HCT116 (cell line): ENCODE measurements at regions not wholly inside any gene's neighbourhood (a gene's known extent, or its start where the extent isn't known, plus 50 kb on each side); places are given as distances from the start of the nearest gene placed in this dataset.

Experiments
- ATF3 ChIP-seq: IDR thresholded peaks from 2 replicates; pipeline ENCODE4 v1.6.1; 2012
- CEBPB ChIP-seq: IDR thresholded peaks from 2 replicates; pipeline ENCODE4 v1.6.1; 2012; ENCODE audit warnings: low read depth
- CTCF ChIP-seq, 3 experiments: fragments of 200-600 bp in 1 of 3; sonication (generic) in 1 of 3; IDR thresholded peaks in 2 of 3; conservative IDR thresholded peaks in 1 of 3; 2 replicates each; pipeline ENCODE4 v1.5.1; 2012 to 2017; ENCODE audit warnings: low read depth in 2 of 3, low read length in 2 of 3, antibody characterized with exemption in 1 of 3, borderline replicate concordance in 1 of 3, control low read depth in 1 of 3, mild to moderate bottlenecking in 1 of 3, mixed read lengths in 1 of 3, mixed run types in 1 of 3, moderate library complexity in 1 of 3; ENCODE audit not compliant: insufficient read depth in 1 of 3
- EZH2 ChIP-seq: fragments of 200-600 bp; sonication (generic); IDR thresholded peaks from 2 replicates; pipeline ENCODE4 v1.6.1; 2017; ENCODE audit warnings: antibody characterized with exemption, mixed run types
- EZH2phosphoT487 ChIP-seq: fragments of 200-600 bp; IDR thresholded peaks from 2 replicates; pipeline ENCODE4 v1.6.1; 2018; ENCODE audit warnings: antibody characterized with exemption, borderline replicate concordance
- FOSL1 ChIP-seq: IDR thresholded peaks from 2 replicates; pipeline ENCODE4 v1.6.1; 2012; ENCODE audit warnings: low read depth
- MAX ChIP-seq: IDR thresholded peaks from 2 replicates; pipeline ENCODE4 v1.6.1; 2012
- POLR2A ChIP-seq: IDR thresholded peaks from 2 replicates; pipeline ENCODE4 v1.7.0; 2011; ENCODE audit warnings: borderline replicate concordance; ENCODE audit not compliant: insufficient read depth, insufficient read length; ENCODE audit errors: extremely low read depth
- POLR2AphosphoS5 ChIP-seq: IDR thresholded peaks from 2 replicates; pipeline ENCODE4 v1.6.1; 2011; ENCODE audit warnings: mild to moderate bottlenecking, low read depth, low read length, moderate library complexity
- SP1 ChIP-seq: IDR thresholded peaks from 2 replicates; pipeline ENCODE4 v1.6.1; 2012; ENCODE audit warnings: low read depth
- YY1 ChIP-seq: IDR thresholded peaks from 2 replicates; pipeline ENCODE4 v1.6.1; 2011; ENCODE audit warnings: low read length, low read depth, moderate library complexity, mild to moderate bottlenecking; ENCODE audit not compliant: insufficient replicate concordance; ENCODE audit errors: extremely low read depth
- ZFX ChIP-seq: fragments of 450-650 bp; IDR thresholded peaks from 2 replicates; pipeline ENCODE4 v1.6.1; 2017
- ZNF274 ChIP-seq: fragments of 200-500 bp; sonication (Bioruptor generic); IDR thresholded peaks from 2 replicates; pipeline ENCODE4 v1.6.1; 2014; ENCODE audit warnings: mild to moderate bottlenecking, low read depth, low read length, inconsistent platforms

GRCh38 chr15:81427176-81427575 is 53.2 kb upstream of the TMC3 start:
- TF ChIP-seq EZH2phosphoT487, result no peak
- TF ChIP-seq MAX, result no peak
- TF ChIP-seq ZFX, result no peak
- no peak for TF ChIP-seq CTCF (IDR thresholded peaks at IDR 0.05 in 2 of 3, conservative IDR thresholded peaks at IDR 0.05 in 1 of 3; ENCODE audit: borderline replicate concordance in 1 of 3, insufficient read depth in 1 of 3, low read depth in 2 of 3, low read length in 2 of 3)
- no peak for TF ChIP-seq ATF3
- TF ChIP-seq ZNF274, result no peak
- no peak for TF ChIP-seq YY1
- no peak for TF ChIP-seq POLR2AphosphoS5
- TF ChIP-seq POLR2A, result no peak
- no peak for TF ChIP-seq FOSL1
- no peak for TF ChIP-seq EZH2
- no peak for TF ChIP-seq CEBPB
- no peak for TF ChIP-seq SP1
